NT2/D1 (cell line): ENCODE measurements at regions not wholly inside any gene's neighbourhood (a gene's known extent, or its start where the extent isn't known, plus 50 kb on each side); places are given as distances from the start of the nearest gene placed in this dataset.
"Not testable (repeated sequence)": the region's sequence is repeated elsewhere in the genome, so short reads cannot be mapped to it uniquely, and the experiment has no call there.

Experiments used
- SUZ12 ChIP-seq: IDR thresholded peaks from 2 replicates; pipeline ENCODE4 v1.6.1; 2011; ENCODE audit not compliant: insufficient read length, insufficient read depth; ENCODE audit errors: extremely low read depth
- ZNF274 ChIP-seq: IDR thresholded peaks from 2 replicates; pipeline ENCODE4 v1.6.1; 2011; ENCODE audit warnings: mild to moderate bottlenecking, low read depth, low read length

DNA sequence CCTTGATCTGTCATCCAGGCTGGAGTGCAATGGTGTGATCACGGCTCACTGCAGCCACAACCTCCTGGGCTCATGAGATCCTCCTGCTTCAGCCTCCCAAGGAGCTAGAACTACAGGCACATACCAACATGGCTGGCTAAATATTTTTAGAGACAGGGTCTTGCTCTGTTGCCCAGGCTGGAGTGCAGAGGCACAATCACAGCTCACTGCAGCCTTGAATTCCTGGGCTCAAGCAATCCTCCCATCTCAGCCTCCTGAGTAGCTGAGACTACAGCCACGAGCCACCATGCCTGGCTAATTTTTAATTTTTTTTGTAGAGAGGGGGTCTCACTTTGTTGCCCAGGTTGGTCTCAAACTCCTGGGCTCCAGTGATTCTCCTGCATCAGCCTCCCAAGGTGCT is 106.3 kb upstream of the ZNF536 start:
- not testable (repeated sequence) for TF ChIP-seq ZNF274, SUZ12
